Neural progenitor cell (in vitro differentiated cells): ENCODE measurements at regions not wholly inside any gene's neighbourhood (a gene's known extent, or its start where the extent isn't known, plus 50 kb on each side); places are given as distances from the start of the nearest gene placed in this dataset.

ENCODE experiments used
- DNase-seq: peaks from one replicate; pipeline ENCODE4 v3.0.0-alpha.2; 2016; ENCODE audit warnings: low spot score
- H2AFZ ChIP-seq: fragments of 200-600 bp; sonication (generic); replicated peaks from 2 replicates; pipeline ENCODE4 v1.6.1; 2016; ENCODE audit warnings: antibody characterized with exemption
- H3F3A ChIP-seq: fragments of 200-600 bp; sonication (generic); 2 replicates; pipeline ENCODE4 v1.6.1; 2016; ENCODE audit warnings: antibody characterized with exemption, low read depth
- H3K27ac ChIP-seq: fragments of 200-600 bp; sonication (generic); 2 replicates; pipeline ENCODE4 v1.5.1; 2016; ENCODE audit warnings: mild to moderate bottlenecking
- H3K27me3 ChIP-seq: fragments of 200-600 bp; sonication (generic); 2 replicates; pipeline ENCODE4 v1.6.1; 2016; ENCODE audit warnings: mild to moderate bottlenecking, moderate library complexity
- H3K36me3 ChIP-seq: fragments of 200-600 bp; sonication (generic); 2 replicates; pipeline ENCODE4 v1.5.1; 2016
- H3K4me1 ChIP-seq: fragments of 200-600 bp; sonication (generic); 2 replicates; pipeline ENCODE4 v1.6.1; 2016; ENCODE audit warnings: mixed run types
- H3K4me2 ChIP-seq: fragments of 200-600 bp; sonication (generic); 2 replicates; pipeline ENCODE4 v1.6.1; 2016
- H3K4me3 ChIP-seq: fragments of 200-600 bp; sonication (generic); 2 replicates; pipeline ENCODE4 v1.5.1; 2016
- H3K79me2 ChIP-seq: fragments of 200-600 bp; sonication (generic); 2 replicates; pipeline ENCODE4 v1.6.1; 2016; ENCODE audit warnings: low read depth
- H3K9ac ChIP-seq: fragments of 200-600 bp; sonication (generic); 2 replicates; pipeline ENCODE4 v1.6.1; 2016
- H3K9me3 ChIP-seq: fragments of 200-600 bp; sonication (generic); 2 replicates; pipeline ENCODE4 v1.5.1; 2016; ENCODE audit warnings: low read depth
- H4K20me1 ChIP-seq: fragments of 200-600 bp; sonication (generic); 2 replicates; pipeline ENCODE4 v1.6.1; 2016; ENCODE audit warnings: low read depth
- H3K27ac Mint-ChIP-seq: 3 replicates; pipeline ENCODE4 v1.8.0; 2021; ENCODE audit warnings: mixed read lengths
- H3K27me3 Mint-ChIP-seq: 2 replicates; pipeline ENCODE4 v1.8.0; 2022; ENCODE audit warnings: low read depth, mild to moderate bottlenecking, inconsistent platforms, moderate library complexity, mixed read lengths; ENCODE audit not compliant: insufficient read depth
- H3K36me3 Mint-ChIP-seq: 3 replicates; pipeline ENCODE4 v1.8.0; 2021; ENCODE audit warnings: mixed read lengths
- H3K4me1 Mint-ChIP-seq: 3 replicates; pipeline ENCODE4 v1.8.0; 2021; ENCODE audit warnings: mixed read lengths
- H3K4me3 Mint-ChIP-seq: 3 replicates; pipeline ENCODE4 v1.8.0; 2021; ENCODE audit warnings: mild to moderate bottlenecking, moderate library complexity, mixed read lengths
- H3K9me3 Mint-ChIP-seq: 3 replicates; pipeline ENCODE4 v1.8.0; 2020; ENCODE audit warnings: mixed read lengths
- CTCF ChIP-seq: fragments of 200-600 bp; sonication (generic); IDR thresholded peaks from 2 replicates; pipeline ENCODE4 v1.5.1; 2017; ENCODE audit warnings: antibody characterized with exemption, mild to moderate bottlenecking
- EZH2 ChIP-seq: fragments of 200-600 bp; sonication (generic); IDR thresholded peaks from 2 replicates; pipeline ENCODE4 v1.6.1; 2017; ENCODE audit warnings: antibody characterized with exemption, mild to moderate bottlenecking, moderate library complexity
- EZH2phosphoT487 ChIP-seq: fragments of 200-600 bp; sonication (generic); IDR thresholded peaks from 2 replicates; pipeline ENCODE4 v1.6.1; 2017; ENCODE audit warnings: antibody characterized with exemption

DNA sequence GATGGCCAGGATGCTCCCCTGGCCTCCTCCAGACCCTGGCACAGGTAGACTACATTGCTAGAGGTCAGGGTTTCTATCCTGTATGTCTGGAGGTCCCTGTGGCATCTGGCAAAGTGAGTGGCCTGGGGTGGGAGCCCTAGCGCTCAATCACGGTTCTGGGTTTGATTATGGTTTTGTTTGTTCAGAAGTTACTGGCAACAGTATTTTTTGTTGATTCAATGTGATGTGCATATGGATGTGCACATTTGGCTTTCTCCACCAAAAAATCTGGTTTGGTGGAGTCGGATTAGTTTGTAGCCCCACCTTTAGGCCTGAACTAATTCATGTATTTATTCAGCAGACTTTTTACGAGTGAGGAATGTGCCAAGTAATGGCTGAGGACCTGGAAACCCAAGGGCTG, 109.7 kb downstream of the VEGFA start:
- H3K9me3 Mint-ChIP-seq: peaks cover 2% of the 10 kb centered on the region

DNA sequence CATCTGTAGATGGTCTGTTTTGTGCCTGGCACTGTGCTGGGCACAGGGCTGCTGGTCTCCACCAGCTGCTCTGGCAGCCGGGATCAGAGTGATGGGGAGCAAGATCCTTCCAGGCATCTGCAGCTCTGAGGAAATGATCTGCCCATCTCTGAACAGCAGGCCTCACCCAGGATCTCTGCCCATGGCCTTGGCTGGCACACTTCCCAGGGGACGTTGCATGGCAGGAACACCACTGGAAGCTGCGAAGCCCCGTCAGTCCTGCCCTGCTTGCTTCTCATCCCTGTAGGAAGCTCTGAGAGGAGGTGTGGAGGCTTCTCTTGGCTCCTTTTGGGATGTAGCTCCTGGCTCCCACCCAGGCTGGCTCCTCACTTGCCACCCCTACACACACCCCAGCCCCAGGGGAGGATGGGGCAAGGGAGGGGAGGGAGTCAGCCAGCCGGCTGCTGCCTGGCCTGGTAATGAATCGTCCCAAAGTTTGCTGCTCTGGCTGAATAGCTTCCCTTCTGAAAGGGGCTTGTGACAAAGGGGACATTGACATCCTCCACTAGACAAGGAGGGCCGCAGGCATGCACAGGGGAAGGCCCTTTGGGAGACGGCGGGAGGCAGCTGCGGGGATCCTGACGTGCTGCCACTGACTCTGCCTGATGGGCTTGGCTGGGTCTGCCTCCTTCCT, 108.9 kb downstream of the VEGFA start:
- no peaks in the 10 kb centered on the region for H4K20me1 ChIP-seq
- H3K27ac ChIP-seq: no peak overlapping the region
- no peak overlapping the region for H3K4me3 Mint-ChIP-seq
- peak overlapping the region; percentile 51 for H3K27ac Mint-ChIP-seq
- no peaks in the 10 kb centered on the region for H3K9me3 ChIP-seq
- H3K9ac ChIP-seq: no peak overlapping the region
- H3K4me1 ChIP-seq: peaks cover 21% of the 10 kb centered on the region
- no peak overlapping the region for H3K4me2 ChIP-seq
- H3K36me3 Mint-ChIP-seq: no peaks in the 10 kb centered on the region
- peaks cover 40% of the 10 kb centered on the region for H3K4me1 Mint-ChIP-seq
- H3K9me3 Mint-ChIP-seq: peaks cover 2% of the 10 kb centered on the region
- no peak for TF ChIP-seq EZH2phosphoT487
- no peak for TF ChIP-seq CTCF
- TF ChIP-seq EZH2: no peak
- peaks cover 13% of the 10 kb centered on the region for H3K27me3 Mint-ChIP-seq
- H3K36me3 ChIP-seq: no peaks in the 10 kb centered on the region
- no peaks in the 10 kb centered on the region for H3F3A ChIP-seq
- H3K27me3 ChIP-seq: no peaks in the 10 kb centered on the region
- no peaks in the 10 kb centered on the region for H3K79me2 ChIP-seq
- peak; percentile 60 for DNase-seq
- H3K4me3 ChIP-seq: no peak overlapping the region
- no peak overlapping the region for H2AFZ ChIP-seq

More for the DNA sequence above, 109.7 kb downstream of the VEGFA start:
- Histone ChIP-seq H3K4me2 (no peak overlapping the region), H3K27me3 (no peaks in the 10 kb centered on the region), H3K4me3 (no peak overlapping the region), H4K20me1 (no peaks in the 10 kb centered on the region), H3K36me3 (no peaks in the 10 kb centered on the region), H3K4me1 (peaks cover 13% of the 10 kb centered on the region), H3K79me2 (no peaks in the 10 kb centered on the region), H3K9ac (no peak overlapping the region), H3F3A (peaks cover 5% of the 10 kb centered on the region), H3K9me3 (no peaks in the 10 kb centered on the region), H3K27ac (no peak overlapping the region), H2AFZ (no peak overlapping the region)
- no peak for TF ChIP-seq CTCF
- no peak for TF ChIP-seq EZH2
- TF ChIP-seq EZH2phosphoT487: no peak
- DNase-seq: no peak
- H3K36me3 Mint-ChIP-seq: no peaks in the 10 kb centered on the region
- peak overlapping the region; percentile 51 for H3K27ac Mint-ChIP-seq
- H3K4me3 Mint-ChIP-seq: no peak overlapping the region
- H3K27me3 Mint-ChIP-seq: peaks cover 13% of the 10 kb centered on the region
- peaks cover 36% of the 10 kb centered on the region for H3K4me1 Mint-ChIP-seq

GRCh38 chr6:43878127-43878634, 108.2 kb downstream of the VEGFA start:
- Histone ChIP-seq H3K27me3 (no peaks in the 10 kb centered on the region), H3K36me3 (no peaks in the 10 kb centered on the region), H2AFZ (no peak overlapping the region), H3F3A (peaks cover 5% of the 10 kb centered on the region), H3K9me3 (no peaks in the 10 kb centered on the region), H3K4me3 (no peak overlapping the region), H4K20me1 (no peaks in the 10 kb centered on the region), H3K9ac (no peak overlapping the region), H3K79me2 (no peaks in the 10 kb centered on the region), H3K27ac (no peak overlapping the region), H3K4me1 (peaks cover 23% of the 10 kb centered on the region), H3K4me2 (no peak overlapping the region)
- Mint-ChIP-seq H3K4me1 (peaks cover 41% of the 10 kb centered on the region), H3K36me3 (no peaks in the 10 kb centered on the region), H3K27ac (peak overlapping the region; percentile 17), H3K9me3 (no peaks in the 10 kb centered on the region), H3K27me3 (peaks cover 9% of the 10 kb centered on the region), H3K4me3 (peak overlapping the region; percentile 6)
- no peak for DNase-seq
- no peak for TF ChIP-seq CTCF
- TF ChIP-seq EZH2phosphoT487: no peak
- TF ChIP-seq EZH2: no peak
